Tibial artery (tissue), 4 donors: ENCODE measurements at regions not wholly inside any gene's neighbourhood (a gene's known extent, or its start where the extent isn't known, plus 50 kb on each side); places are given as distances from the start of the nearest gene placed in this dataset.

ENCODE experiments used
- DNase-seq, 2 donors: peaks; one replicate each; pipeline ENCODE4 v3.0.0-alpha.2; 2019
- H3K27ac ChIP-seq, 2 donors: fragments of 200-600 bp; sonication (generic) in 1 of 2; 1 replicate in 1 of 2; 2 replicates in 1 of 2; pipeline ENCODE4 v1.5.1; 2018 to 2019; ENCODE audit warnings: mild to moderate bottlenecking in 1 of 2
- H3K27me3 ChIP-seq, 2 donors: fragments of 200-600 bp; sonication (generic) in 1 of 2; one replicate each; pipeline versions ENCODE4 v1.5.1 to v1.6.0; 2016 to 2019
- H3K36me3 ChIP-seq, 3 donors: fragments of 200-600 bp; sonication (generic) in 2 of 3; one replicate each; pipeline ENCODE4 v1.5.1; 2016 to 2019; ENCODE audit warnings: mild to moderate bottlenecking in 2 of 3
- H3K4me1 ChIP-seq, 4 donors: fragments of 200-600 bp; sonication (generic) in 2 of 4; 1 replicate in 3 of 4; 2 replicates in 1 of 4; pipeline ENCODE4 v1.5.1; 2016 to 2019
- H3K4me3 ChIP-seq, 2 donors: fragments of 200-600 bp; sonication (generic) in 1 of 2; 1 replicate in 1 of 2; 2 replicates in 1 of 2; pipeline ENCODE4 v1.5.1; 2018 to 2019; ENCODE audit warnings: mild to moderate bottlenecking in 2 of 2
- H3K9me3 ChIP-seq, 3 donors: fragments of 200-600 bp; sonication (generic) in 1 of 3; one replicate each; pipeline ENCODE4 v1.5.1; 2016 to 2019
- CTCF ChIP-seq, 2 experiments: fragments of 200-600 bp in 1 of 2; fragments of 450-650 bp in 1 of 2; IDR thresholded peaks; one replicate each; pipeline ENCODE4 v1.5.1; 2017 to 2019; ENCODE audit warnings: antibody characterized with exemption in 2 of 2, mild to moderate bottlenecking in 1 of 2, moderate library complexity in 1 of 2
- intact Hi-C: fragments of 100-400 bp; cut with DNase I; formaldehyde crosslinking; loops from one replicate; pipeline ENCODE4 v1.15.0; 2023; ENCODE audit warnings: low total_unique reads

DNA sequence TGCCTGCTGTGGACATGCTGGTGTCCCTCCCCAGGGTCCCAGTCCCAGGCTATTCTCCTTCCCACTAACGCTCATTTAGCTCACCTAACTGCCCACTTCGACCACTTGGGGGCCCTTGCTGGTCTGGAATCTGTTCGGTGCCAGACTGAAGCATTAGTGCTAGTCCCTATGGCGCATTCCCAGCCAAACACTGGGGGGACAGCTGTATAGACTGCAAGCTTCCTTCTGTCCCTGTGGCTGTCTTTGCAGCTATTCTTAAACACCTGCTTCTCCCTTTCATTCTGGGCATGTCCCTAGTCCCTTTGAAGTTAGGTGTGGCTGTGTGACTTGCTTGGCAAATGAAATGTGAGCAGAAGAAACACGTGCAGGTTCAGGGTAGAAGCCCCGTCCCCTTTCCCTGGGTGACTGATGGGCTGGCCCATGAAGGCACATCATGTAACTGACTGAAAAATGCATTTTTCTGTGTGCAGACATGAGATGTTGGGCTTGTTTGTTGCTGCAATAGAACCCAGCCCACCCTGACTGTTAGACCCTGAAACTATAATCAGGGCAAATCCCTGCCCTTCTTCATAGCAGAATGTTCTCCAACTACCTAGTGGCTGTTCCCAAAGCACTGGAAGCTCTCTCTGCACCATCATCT is 134.4 kb downstream of the BARX1 start:
- Histone ChIP-seq H3K27ac (no peak overlapping the region), H3K4me1 (no peaks in the 10 kb centered on the region), H3K36me3 (no peaks in the 10 kb centered on the region), H3K27me3 (peaks cover 0 to 29% of the 10 kb centered on the region in 2 donors), H3K9me3 (peaks cover 0 to 7% (median 0%) of the 10 kb centered on the region in 3 donors), H3K4me3 (no peak overlapping the region)
- TF ChIP-seq CTCF (IDR thresholded peaks at IDR 0.05), result no peak
- DNase-seq, result no peak
- intact Hi-C loops, result no loop called here

- Histone ChIP-seq H3K27me3 (peaks cover 0 to 29% of the 10 kb centered on the region in 2 donors), H3K27ac (no peak overlapping the region), H3K9me3 (peaks cover 0 to 7% (median 0%) of the 10 kb centered on the region in 3 donors), H3K4me3 (no peak overlapping the region), H3K4me1 (no peaks in the 10 kb centered on the region), H3K36me3 (no peaks in the 10 kb centered on the region)
- DNase-seq, result no peak
- intact Hi-C loops, result no loop called here
- no peak for TF ChIP-seq CTCF (IDR thresholded peaks at IDR 0.05)
Observed at GRCh38 chr9:93819905-93820304, 135.2 kb downstream of the BARX1 start.

DNA sequence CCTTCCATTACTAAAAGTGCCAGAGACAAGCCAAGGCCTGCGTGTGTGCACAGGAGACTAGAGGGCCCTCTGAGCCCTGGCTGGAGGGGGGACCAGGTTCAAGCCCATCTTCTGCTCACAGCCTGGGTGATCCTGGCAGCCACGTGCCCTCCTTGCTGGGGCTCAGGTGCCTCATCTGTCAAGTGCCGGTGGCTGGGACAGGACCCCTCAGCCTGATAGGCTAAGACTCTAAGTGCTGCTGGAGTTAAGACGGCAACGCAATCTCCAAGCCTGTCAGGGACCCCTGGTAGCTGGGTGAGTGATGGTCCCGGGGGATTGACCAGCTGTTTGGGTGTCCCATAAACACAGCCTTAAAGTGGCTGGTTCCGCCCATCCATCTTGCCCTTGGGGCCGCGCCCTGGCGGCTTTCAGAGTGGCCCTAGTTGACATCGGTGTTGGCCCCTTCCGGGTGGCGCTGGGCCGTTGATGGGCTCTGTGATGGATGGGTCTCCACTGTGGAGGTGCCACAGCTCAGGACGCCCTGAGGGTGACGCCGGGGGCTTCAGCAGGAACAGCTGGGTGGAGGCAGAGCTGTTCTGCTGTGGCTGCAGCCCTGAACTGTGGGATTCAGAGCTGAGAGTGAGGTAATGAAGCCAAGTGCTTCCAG is 136.2 kb downstream of the BARX1 start:
- H3K36me3 ChIP-seq, result no peaks in the 10 kb centered on the region
- H3K27me3 ChIP-seq, result peaks cover 0 to 29% of the 10 kb centered on the region in 2 donors
- no peak for DNase-seq
- intact Hi-C loops, result no loop called here
- H3K4me3 ChIP-seq, result no peak overlapping the region
- H3K9me3 ChIP-seq, result peaks cover 0 to 7% (median 0%) of the 10 kb centered on the region in 3 donors
- TF ChIP-seq CTCF (IDR thresholded peaks at IDR 0.05), result no peak
- no peaks in the 10 kb centered on the region for H3K4me1 ChIP-seq
- H3K27ac ChIP-seq, result no peak overlapping the region

GRCh38 chr9:93818237-93818636 is 136.9 kb downstream of the BARX1 start:
- peaks cover 0 to 29% of the 10 kb centered on the region in 2 donors for H3K27me3 ChIP-seq

DNA sequence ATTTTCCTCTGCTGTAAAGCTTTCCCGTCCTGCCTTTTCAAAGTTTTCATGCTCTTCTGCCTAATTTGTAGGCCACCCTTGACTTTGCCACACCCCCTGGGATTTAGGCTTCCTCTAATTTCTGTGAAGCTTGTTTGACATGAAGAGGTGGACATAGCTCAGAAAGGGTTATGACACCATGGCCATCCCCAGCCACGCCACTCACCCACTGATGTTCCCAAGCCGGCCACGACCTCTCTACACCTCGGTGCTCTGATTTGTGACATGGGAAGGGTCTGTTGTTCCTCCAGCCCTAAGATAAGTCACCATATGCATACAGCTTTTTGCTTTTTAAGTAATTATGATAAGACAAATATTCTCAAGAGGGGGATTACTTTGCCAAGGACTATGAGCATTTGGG is 139.5 kb downstream of the BARX1 start:
- no peak for TF ChIP-seq CTCF (IDR thresholded peaks at IDR 0.05)
- Histone ChIP-seq H3K27me3 (peaks cover 0 to 38% of the 10 kb centered on the region in 2 donors), H3K4me1 (no peaks in the 10 kb centered on the region), H3K27ac (no peak overlapping the region), H3K9me3 (no peaks in the 10 kb centered on the region), H3K4me3 (no peak overlapping the region), H3K36me3 (no peaks in the 10 kb centered on the region)
- intact Hi-C loops, result no loop called here
- no peak for DNase-seq

More at GRCh38 chr9:93818237-93818636, 136.9 kb downstream of the BARX1 start:
- no peak for TF ChIP-seq CTCF (IDR thresholded peaks at IDR 0.05)
- intact Hi-C loops, result no loop called here
- Histone ChIP-seq H3K4me1 (no peaks in the 10 kb centered on the region), H3K27ac (no peak overlapping the region), H3K4me3 (no peak overlapping the region), H3K9me3 (peaks cover 0 to 6% (median 0%) of the 10 kb centered on the region in 3 donors), H3K36me3 (no peaks in the 10 kb centered on the region)
- no peak for DNase-seq
